ENCODE measurements at regions not wholly inside any gene's neighbourhood (a gene's known extent, or its start where the extent isn't known, plus 50 kb on each side); places are given as distances from the start of the nearest gene placed in this dataset.

DNA sequence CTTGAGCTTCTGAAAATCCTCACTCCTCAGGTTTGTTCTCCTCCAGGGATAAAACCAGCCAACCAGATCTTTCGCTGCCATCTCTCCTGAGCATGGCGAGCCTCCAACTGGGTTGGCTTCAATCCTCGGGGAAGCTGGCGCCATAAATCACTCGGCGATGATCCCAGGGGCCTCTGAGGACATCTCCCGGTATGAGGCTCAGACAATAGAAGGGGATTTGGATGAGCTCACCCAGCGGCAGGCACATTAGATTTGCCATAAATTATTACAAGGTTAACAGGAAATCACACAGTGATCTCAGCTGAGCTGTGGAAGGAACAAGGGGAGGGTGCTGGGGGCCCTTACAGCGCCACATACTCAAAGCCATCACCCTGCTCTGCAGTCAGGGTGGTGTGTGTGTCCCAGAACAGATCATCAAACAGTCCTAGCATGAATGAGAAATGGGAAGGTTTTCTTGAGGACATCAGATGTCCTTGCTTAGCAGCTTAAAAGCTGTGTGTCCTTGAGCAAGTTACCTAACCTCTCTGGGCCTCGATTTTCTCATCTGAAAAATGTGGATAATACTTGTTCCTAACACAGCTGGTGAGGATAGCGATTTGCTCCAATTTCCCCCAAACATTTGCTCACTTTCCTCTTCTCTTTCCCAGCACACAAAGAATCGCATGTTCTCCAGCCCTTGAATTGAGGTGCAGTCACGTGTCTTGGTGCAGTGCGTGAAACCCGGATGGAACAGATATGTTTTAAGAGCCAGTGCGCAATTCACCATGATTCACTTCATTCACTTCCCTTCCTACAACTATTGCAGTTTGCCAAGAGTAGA, 142.8 kb downstream of the SCARB1 start:
- no peak for DNase-seq (ENCODE audit: low spot score in 2 of 2)
- Histone ChIP-seq H3K4me3 (no peak overlapping the region), H3K36me3 (no peaks in the 10 kb centered on the region), H3K27ac (peak overlapping the region; percentile 19 to 33), H3K4me1 (peaks cover 4 to 6% of the 10 kb centered on the region in 2 donors), H3K9me3 (no peaks in the 10 kb centered on the region), H3K27me3 (no peaks in the 10 kb centered on the region)
- TF ChIP-seq CTCF (IDR thresholded peaks at IDR 0.05), result no peak
- intact Hi-C loops (cut with DNase I), result no loop called here

GRCh38 chr12:124720004-124720680, 143.5 kb downstream of the SCARB1 start:
- intact Hi-C loops (cut with DNase I), result no loop called here
- DNase-seq (ENCODE audit: low spot score in 2 of 2), result no peak
- H3K9me3 ChIP-seq, result no peaks in the 10 kb centered on the region
- H3K4me1 ChIP-seq, result peaks cover 4 to 6% of the 10 kb centered on the region in 2 donors
- H3K27ac ChIP-seq, result peak overlapping the region; percentile 19 to 33
- TF ChIP-seq CTCF (IDR thresholded peaks at IDR 0.05), result peak in 2 of 3 experiments; percentile 21 to 41
- H3K4me3 ChIP-seq, result no peak overlapping the region
- H3K27me3 ChIP-seq, result no peaks in the 10 kb centered on the region
- no peaks in the 10 kb centered on the region for H3K36me3 ChIP-seq

GRCh38 chr12:124719231-124719630, 144.4 kb downstream of the SCARB1 start:
- TF ChIP-seq CTCF (IDR thresholded peaks at IDR 0.05), result no peak
- Histone ChIP-seq H3K4me3 (no peak overlapping the region), H3K9me3 (no peaks in the 10 kb centered on the region), H3K27me3 (no peaks in the 10 kb centered on the region), H3K27ac (no peak overlapping the region), H3K4me1 (peaks cover 4 to 6% of the 10 kb centered on the region in 2 donors), H3K36me3 (no peaks in the 10 kb centered on the region)
- DNase-seq (ENCODE audit: low spot score in 2 of 2), result no peak
- intact Hi-C loops (cut with DNase I), result no loop called here

DNA sequence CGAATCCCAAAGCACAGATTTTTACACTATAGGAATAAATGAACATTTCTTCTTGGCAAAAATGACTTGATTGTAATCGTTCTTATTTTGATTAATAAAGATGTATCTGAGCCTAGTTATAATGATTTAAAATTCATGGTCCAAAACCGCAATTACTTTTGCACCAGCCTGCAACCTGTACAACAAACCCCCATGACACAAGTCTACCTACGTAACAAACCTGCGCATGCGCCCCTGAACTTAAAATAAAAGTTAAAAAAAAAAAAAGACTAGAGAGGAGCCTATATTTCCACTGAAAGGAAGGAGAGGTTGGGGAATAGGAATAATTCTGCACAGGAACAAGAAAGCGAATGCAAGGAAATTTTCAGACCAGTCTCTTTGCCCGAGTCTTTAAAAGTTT, 145.2 kb downstream of the SCARB1 start:
- H3K4me3 ChIP-seq, result no peak overlapping the region
- H3K27me3 ChIP-seq, result no peaks in the 10 kb centered on the region
- DNase-seq (ENCODE audit: low spot score in 2 of 2), result no peak
- intact Hi-C loops (cut with DNase I), result no loop called here
- H3K27ac ChIP-seq, result no peak overlapping the region
- H3K4me1 ChIP-seq, result peaks cover 4 to 9% of the 10 kb centered on the region in 2 donors
- no peak for TF ChIP-seq CTCF (IDR thresholded peaks at IDR 0.05)
- no peaks in the 10 kb centered on the region for H3K9me3 ChIP-seq
- no peaks in the 10 kb centered on the region for H3K36me3 ChIP-seq

- intact Hi-C loops (cut with DNase I), result no loop called here
- Histone ChIP-seq H3K9me3 (no peaks in the 10 kb centered on the region), H3K4me3 (no peak overlapping the region), H3K36me3 (no peaks in the 10 kb centered on the region), H3K4me1 (peaks cover 4 to 10% of the 10 kb centered on the region in 2 donors), H3K27me3 (no peaks in the 10 kb centered on the region), H3K27ac (no peak overlapping the region)
- TF ChIP-seq CTCF (IDR thresholded peaks at IDR 0.05), result no peak
- DNase-seq (ENCODE audit: low spot score in 2 of 2), result no peak
Measured at GRCh38 chr12:124718036-124718435, 145.6 kb downstream of the SCARB1 start.
